H1 (cell line): ENCODE measurements at regions not wholly inside any gene's neighbourhood (a gene's known extent, or its start where the extent isn't known, plus 50 kb on each side); places are given as distances from the start of the nearest gene placed in this dataset.

Experiments
- ATF3 ChIP-seq: IDR thresholded peaks from 2 replicates; pipeline ENCODE4 v1.6.1; 2011; ENCODE audit warnings: low read depth, mild to moderate bottlenecking, low read length; ENCODE audit not compliant: insufficient read depth
- CTBP2 ChIP-seq: IDR thresholded peaks from 2 replicates; pipeline ENCODE4 v1.7.0; 2011; ENCODE audit warnings: borderline replicate concordance, mild to moderate bottlenecking, moderate library complexity, mixed read lengths, low read length; ENCODE audit not compliant: insufficient read depth, insufficient read length
- CTCF ChIP-seq, 3 experiments: IDR thresholded peaks; 1 replicate in 2 of 3; 2 replicates in 1 of 3; pipeline versions ENCODE4 v1.5.1 to v1.6.1; 2011; ENCODE audit warnings: low read length in 3 of 3, mild to moderate bottlenecking in 3 of 3, inconsistent platforms in 2 of 3, low read depth in 1 of 3, moderate library complexity in 1 of 3; ENCODE audit not compliant: insufficient read depth in 1 of 3; ENCODE audit errors: control extremely low read depth in 1 of 3
- KDM1A ChIP-seq: fragments of 200-600, 300-600 bp; sonication (generic); IDR thresholded peaks from 2 replicates; pipeline ENCODE4 v1.7.1; 2016; ENCODE audit warnings: mild to moderate bottlenecking, low read length, borderline replicate concordance
- PHF8 ChIP-seq: fragments of 200-600 bp; sonication (generic); conservative IDR thresholded peaks from 2 replicates; pipeline ENCODE4 v1.7.1; 2012; ENCODE audit warnings: low read depth, mild to moderate bottlenecking, inconsistent platforms, low read length, moderate library complexity

- no peak for TF ChIP-seq ATF3
- no peak for TF ChIP-seq CTBP2
- TF ChIP-seq CTCF (IDR thresholded peaks at IDR 0.05; ENCODE audit: control extremely low read depth in 1 of 3, insufficient read depth in 1 of 3, low read depth in 1 of 3, low read length in 3 of 3), result no peak
- TF ChIP-seq PHF8, result no peak
- TF ChIP-seq KDM1A, result no peak
Measured at GRCh38 chr18:22040533-22040932, 128.9 kb upstream of the GATA6 start (continued).
